ENCODE measurements at regions not wholly inside any gene's neighbourhood (a gene's known extent, or its start where the extent isn't known, plus 50 kb on each side); places are given as distances from the start of the nearest gene placed in this dataset.
"Not testable (repeated sequence)": the region's sequence is repeated elsewhere in the genome, so short reads cannot be mapped to it uniquely, and the experiment has no call there.

- intact Hi-C loops (cut with micrococcal nuclease) = no loop called here
Observed at GRCh38 chr18:65671621-65672415, 79.0 kb upstream of the CDH7 start.

GRCh38 chr18:65670145-65670544, 80.7 kb upstream of the CDH7 start:
- intact Hi-C loops (cut with micrococcal nuclease) = not testable (repeated sequence)

- intact Hi-C loops (cut with micrococcal nuclease) = no loop called here
Observed at GRCh38 chr18:65661391-65661790, 89.4 kb upstream of the CDH7 start.

- intact Hi-C loops (cut with micrococcal nuclease) = no loop called here
Observed at GRCh38 chr18:65659912-65660311, 90.9 kb upstream of the CDH7 start.

GRCh38 chr18:65659312-65659711, 91.5 kb upstream of the CDH7 start:
- intact Hi-C loops (cut with micrococcal nuclease) = no loop called here

- intact Hi-C loops (cut with micrococcal nuclease) = no loop called here
Observed at GRCh38 chr18:65651192-65651591, 99.6 kb upstream of the CDH7 start.

GRCh38 chr18:65632236-65632635, 118.6 kb upstream of the CDH7 start:
- intact Hi-C loops (cut with micrococcal nuclease) = no loop called here

- intact Hi-C loops (cut with micrococcal nuclease) = no loop called here
Observed at GRCh38 chr18:65631766-65632165, 119.0 kb upstream of the CDH7 start.

- intact Hi-C loops (cut with micrococcal nuclease) = no loop called here
Observed at GRCh38 chr18:65628390-65628789, 122.4 kb upstream of the CDH7 start.

- intact Hi-C loops (cut with micrococcal nuclease) = no loop called here
Observed at GRCh38 chr18:65623676-65624075, 127.1 kb upstream of the CDH7 start.

- intact Hi-C loops (cut with micrococcal nuclease) = no loop called here
Observed at GRCh38 chr18:65622436-65622835, 128.4 kb upstream of the CDH7 start.

- intact Hi-C loops (cut with micrococcal nuclease) = no loop called here
Observed at GRCh38 chr18:65620076-65620696, 130.6 kb upstream of the CDH7 start.

GRCh38 chr18:65610939-65611338, 139.9 kb upstream of the CDH7 start:
- intact Hi-C loops (cut with micrococcal nuclease) = no loop called here

- intact Hi-C loops (cut with micrococcal nuclease) = no loop called here
Observed at GRCh38 chr18:65608471-65608870, 142.3 kb upstream of the CDH7 start.

GRCh38 chr18:65607161-65607560, 143.7 kb upstream of the CDH7 start:
- intact Hi-C loops (cut with micrococcal nuclease) = no loop called here

GRCh38 chr18:65606551-65607130, 144.2 kb upstream of the CDH7 start:
- intact Hi-C loops (cut with micrococcal nuclease) = no loop called here

- intact Hi-C loops (cut with micrococcal nuclease) = not testable (repeated sequence)
Observed at GRCh38 chr18:65605352-65605751, 145.5 kb upstream of the CDH7 start.

GRCh38 chr18:65601775-65602174, 149.0 kb upstream of the CDH7 start:
- intact Hi-C loops (cut with micrococcal nuclease) = no loop called here

- intact Hi-C loops (cut with micrococcal nuclease) = no loop called here
Observed at GRCh38 chr18:65592435-65592834, 158.4 kb upstream of the CDH7 start.

- intact Hi-C loops (cut with micrococcal nuclease) = no loop called here
Observed at GRCh38 chr18:65587491-65587890, 163.3 kb upstream of the CDH7 start.

- intact Hi-C loops (cut with micrococcal nuclease) = not testable (repeated sequence)
Observed at GRCh38 chr18:65582094-65582493, 168.7 kb upstream of the CDH7 start.

- intact Hi-C loops (cut with micrococcal nuclease) = no loop called here
Observed at GRCh38 chr18:65568866-65569265, 181.9 kb upstream of the CDH7 start.

GRCh38 chr18:65567372-65567771, 183.4 kb upstream of the CDH7 start:
- intact Hi-C loops (cut with micrococcal nuclease) = no loop called here
